MM.1S (cell line): ENCODE measurements at regions not wholly inside any gene's neighbourhood (a gene's known extent, or its start where the extent isn't known, plus 50 kb on each side); places are given as distances from the start of the nearest gene placed in this dataset.

Experiments used
- DNase-seq: peaks from one replicate; pipeline ENCODE4 v3.0.0-alpha.2; 2015
- H2AFZ ChIP-seq: fragments of 300-600 bp; sonication (generic); 2 replicates; pipeline ENCODE4 v1.6.0; 2016; ENCODE audit warnings: antibody characterized with exemption, low read length
- H3F3A ChIP-seq: fragments of 300-600 bp; sonication (generic); 2 replicates; pipeline ENCODE4 v1.6.1; 2016; ENCODE audit warnings: mild to moderate bottlenecking, antibody characterized with exemption, low read length, moderate library complexity, mixed read lengths; ENCODE audit not compliant: insufficient read depth
- H3K27ac ChIP-seq: fragments of 300-600 bp; sonication (generic); 2 replicates; pipeline ENCODE4 v1.5.1; 2016; ENCODE audit warnings: mild to moderate bottlenecking, low read length
- H3K27me3 ChIP-seq: fragments of 300-600 bp; sonication (generic); replicated peaks from 2 replicates; pipeline ENCODE4 v1.6.0; 2016; ENCODE audit warnings: low read length; ENCODE audit not compliant: insufficient read depth
- H3K36me3 ChIP-seq: fragments of 300-600 bp; sonication (generic); replicated peaks from 2 replicates; pipeline ENCODE4 v1.6.1; 2016; ENCODE audit warnings: mild to moderate bottlenecking, low read length, mixed read lengths; ENCODE audit not compliant: insufficient read depth
- H3K4me1 ChIP-seq: fragments of 300-600 bp; sonication (generic); 2 replicates; pipeline ENCODE4 v1.6.1; 2016; ENCODE audit warnings: low read length, mixed read lengths
- H3K4me2 ChIP-seq: fragments of 300-600 bp; sonication (generic); 2 replicates; pipeline ENCODE4 v1.6.0; 2016; ENCODE audit warnings: low read depth, low read length
- H3K4me3 ChIP-seq: fragments of 300-600 bp; sonication (generic); 2 replicates; pipeline ENCODE4 v1.5.1; 2016; ENCODE audit warnings: low read length, mixed read lengths
- H3K79me2 ChIP-seq: fragments of 300-600 bp; sonication (generic); 2 replicates; pipeline ENCODE4 v1.6.1; 2016; ENCODE audit warnings: mixed run types, low read length, mixed read lengths
- H3K9ac ChIP-seq: fragments of 300-600 bp; sonication (generic); 2 replicates; pipeline ENCODE4 v1.6.1; 2016; ENCODE audit warnings: low read length, mixed read lengths
- H3K9me2 ChIP-seq: fragments of 300-600 bp; sonication (generic); replicated peaks from 2 replicates; pipeline ENCODE4 v1.6.1; 2016; ENCODE audit warnings: mild to moderate bottlenecking, low read length, mixed read lengths; ENCODE audit not compliant: insufficient read depth
- H3K9me3 ChIP-seq: fragments of 300-600 bp; sonication (generic); replicated peaks from 2 replicates; pipeline ENCODE4 v1.6.1; 2016; ENCODE audit warnings: mild to moderate bottlenecking, low read length, mixed read lengths; ENCODE audit not compliant: insufficient read depth
- H4K20me1 ChIP-seq: fragments of 300-600 bp; sonication (generic); 2 replicates; pipeline ENCODE4 v1.6.1; 2016; ENCODE audit warnings: mild to moderate bottlenecking, low read length, moderate library complexity, mixed read lengths; ENCODE audit not compliant: insufficient read depth
- CTCF ChIP-seq: fragments of 300-600 bp; sonication (generic); IDR thresholded peaks from 2 replicates; pipeline ENCODE4 v1.5.1; 2016; ENCODE audit warnings: antibody characterized with exemption, low read length, mixed read lengths
- EZH2 ChIP-seq: fragments of 300-600 bp; sonication (generic); optimal IDR thresholded peaks from 2 replicates; pipeline ENCODE3; 2017; ENCODE audit warnings: low read depth, mild to moderate bottlenecking, antibody characterized with exemption, low read length, mixed read lengths
- EZH2phosphoT487 ChIP-seq: fragments of 300-600 bp; sonication (generic); IDR thresholded peaks from 2 replicates; pipeline ENCODE4 v1.6.1; 2018; ENCODE audit warnings: antibody characterized with exemption, low read length

GRCh38 chr10:4306871-4307270 lies 519.1 kb upstream of the AKR1E2 start:
- Histone ChIP-seq H3K27me3 (no peaks in the 10 kb centered on the region), H2AFZ (no peak overlapping the region), H3K9me3 (no peaks in the 10 kb centered on the region), H3K4me2 (no peak overlapping the region), H3K9ac (no peak overlapping the region), H3K4me3 (no peak overlapping the region), H3K79me2 (no peaks in the 10 kb centered on the region), H3K27ac (no peak overlapping the region), H3K9me2 (no peaks in the 10 kb centered on the region), H4K20me1 (no peaks in the 10 kb centered on the region), H3K4me1 (no peaks in the 10 kb centered on the region), H3F3A (no peaks in the 10 kb centered on the region), H3K36me3 (no peaks in the 10 kb centered on the region)
- no peak for DNase-seq
- TF ChIP-seq CTCF (no peak), EZH2 (no peak), EZH2phosphoT487 (no peak)

- Histone ChIP-seq H3K9ac (no peak overlapping the region), H3K4me1 (peaks cover 7% of the 10 kb centered on the region; the same call in 1 of the 2 replicates), H3K27me3 (no peaks in the 10 kb centered on the region), H3K9me3 (no peaks in the 10 kb centered on the region), H3K4me2 (no peak overlapping the region), H3K36me3 (no peaks in the 10 kb centered on the region), H3K27ac (no peak overlapping the region), H3K79me2 (no peaks in the 10 kb centered on the region), H3K9me2 (no peaks in the 10 kb centered on the region), H2AFZ (no peak overlapping the region), H3K4me3 (no peak overlapping the region), H3F3A (no peaks in the 10 kb centered on the region), H4K20me1 (no peaks in the 10 kb centered on the region)
- no peak for DNase-seq
- TF ChIP-seq EZH2phosphoT487, result no peak
- no peak for TF ChIP-seq CTCF
- no peak for TF ChIP-seq EZH2
Measured at GRCh38 chr10:4303045-4303444, 518.0 kb upstream of the KLF6 start.

GRCh38 chr10:4301291-4302045 lies 516.5 kb upstream of the KLF6 start:
- no peak for TF ChIP-seq EZH2
- TF ChIP-seq EZH2phosphoT487, result no peak
- no peak for TF ChIP-seq CTCF
- Histone ChIP-seq H3K27me3 (no peaks in the 10 kb centered on the region), H3K4me1 (peaks cover 7% of the 10 kb centered on the region; the same call in 1 of the 2 replicates), H2AFZ (no peak overlapping the region), H3K9me2 (no peaks in the 10 kb centered on the region), H3K36me3 (no peaks in the 10 kb centered on the region), H3K9ac (no peak overlapping the region), H3K9me3 (no peaks in the 10 kb centered on the region), H3K4me3 (no peak overlapping the region), H3K27ac (no peak overlapping the region), H3F3A (no peaks in the 10 kb centered on the region), H4K20me1 (no peaks in the 10 kb centered on the region), H3K79me2 (no peaks in the 10 kb centered on the region), H3K4me2 (no peak overlapping the region)
- no peak for DNase-seq
